MCF 10A (cell line): ENCODE measurements at regions not wholly inside any gene's neighbourhood (a gene's known extent, or its start where the extent isn't known, plus 50 kb on each side); places are given as distances from the start of the nearest gene placed in this dataset.

ENCODE experiments used
- BruUV-seq: library from RNA; stranded (reverse); fragments of 400-500 nt; replicated peaks from 2 replicates; lab custom pipeline; 2021; lab: Mats Ljungman, UMichigan
- CTCF ChIA-PET: fragments of 300-600 bp; sonication (Branson Sonifier 250); formaldehyde crosslinking; extraction: SDS; loops from one replicate; lab custom pipeline; 2021; ENCODE audit warnings: antibody characterized with exemption, inconsistent platforms; lab: Yijun Ruan, JAX
- POLR2A ChIA-PET: fragments of 300-600, 350-650 bp; sonication (Branson Sonifier 250); formaldehyde crosslinking; extraction: SDS; loops from one replicate; lab custom pipeline; 2020; ENCODE audit warnings: antibody characterized with exemption, inconsistent platforms; lab: Yijun Ruan, JAX
- DNase-seq: peaks from one replicate; pipeline ENCODE4 v3.0.0-alpha.2; 2018; ENCODE audit not compliant: unreplicated experiment
- H3K27ac Mint-ChIP-seq: one replicate; pipeline ENCODE4 v1.8.0; 2022; ENCODE audit warnings: mild to moderate bottlenecking, low read depth, mixed read lengths; ENCODE audit not compliant: unreplicated experiment
- H3K27me3 Mint-ChIP-seq: one replicate; pipeline ENCODE4 v1.8.0; 2022; ENCODE audit warnings: mixed read lengths; ENCODE audit not compliant: insufficient read depth, unreplicated experiment
- H3K36me3 Mint-ChIP-seq: one replicate; pipeline ENCODE4 v1.8.0; 2022; ENCODE audit warnings: mild to moderate bottlenecking, moderate library complexity, mixed read lengths; ENCODE audit not compliant: insufficient read depth, unreplicated experiment
- H3K4me1 Mint-ChIP-seq: one replicate; pipeline ENCODE4 v1.8.0; 2022; ENCODE audit warnings: mixed read lengths; ENCODE audit not compliant: insufficient read depth, unreplicated experiment
- H3K4me3 Mint-ChIP-seq: one replicate; pipeline ENCODE4 v1.8.0; 2022; ENCODE audit warnings: mild to moderate bottlenecking, moderate library complexity, mixed read lengths; ENCODE audit not compliant: unreplicated experiment
- H3K9me3 Mint-ChIP-seq: one replicate; pipeline ENCODE4 v1.8.0; 2022; ENCODE audit warnings: mixed read lengths; ENCODE audit not compliant: unreplicated experiment
- CTCF ChIP-seq: fragments of 200-600 bp; IDR thresholded peaks from one replicate; pipeline ENCODE4 v1.8.0; 2022; ENCODE audit warnings: antibody characterized with exemption, mild to moderate bottlenecking; ENCODE audit not compliant: unreplicated experiment
- intact Hi-C: fragments of 100-400 bp; cut with micrococcal nuclease; formaldehyde crosslinking; loops from 2 replicates; pipeline ENCODE4 v1.14.1; 2022

GRCh38 chr3:88440701-88441100 lies 290.9 kb downstream of the C3orf38 start:
- H3K4me3 Mint-ChIP-seq: no peak overlapping the region
- CTCF ChIA-PET: interaction anchor here (1.1 kb wide), 1 partner anchor 12 kb away, joined by 3 read pairs; no protein-coding TSS in a partner anchor
- no peaks in the 10 kb centered on the region for H3K27me3 Mint-ChIP-seq
- no TSS peak for BruUV-seq
- intact Hi-C loops: no loop called here
- no peak for DNase-seq
- H3K27ac Mint-ChIP-seq: no peak overlapping the region
- H3K4me1 Mint-ChIP-seq: peaks cover 5% of the 10 kb centered on the region
- H3K9me3 Mint-ChIP-seq: no peaks in the 10 kb centered on the region
- TF ChIP-seq CTCF: no peak
- no peaks in the 10 kb centered on the region for H3K36me3 Mint-ChIP-seq
- POLR2A ChIA-PET: no interaction called here

- ChIA-PET POLR2A (no interaction called here), CTCF (no interaction called here)
- H3K4me3 Mint-ChIP-seq: no peak overlapping the region
- peaks cover 5% of the 10 kb centered on the region for H3K4me1 Mint-ChIP-seq
- H3K9me3 Mint-ChIP-seq: no peaks in the 10 kb centered on the region
- H3K36me3 Mint-ChIP-seq: no peaks in the 10 kb centered on the region
- no peak for TF ChIP-seq CTCF
- H3K27me3 Mint-ChIP-seq: no peaks in the 10 kb centered on the region
- H3K27ac Mint-ChIP-seq: no peak overlapping the region
- intact Hi-C loops: no loop called here
- no peak for DNase-seq
- no TSS peak for BruUV-seq
These were observed 293.3 kb downstream of the C3orf38 start for GRCh38 chr3:88443066-88443465.

GRCh38 chr3:88444251-88444650 lies 294.5 kb downstream of the C3orf38 start:
- Mint-ChIP-seq H3K4me1 (peaks cover 5% of the 10 kb centered on the region), H3K4me3 (no peak overlapping the region)
- CTCF ChIA-PET: no interaction called here

GRCh38 chr3:88452228-88452627 lies 302.5 kb downstream of the C3orf38 start:
- intact Hi-C loops: no loop called here
- Mint-ChIP-seq H3K9me3 (peaks cover 9% of the 10 kb centered on the region), H3K27me3 (no peaks in the 10 kb centered on the region), H3K4me1 (no peaks in the 10 kb centered on the region), H3K36me3 (no peaks in the 10 kb centered on the region), H3K4me3 (no peak overlapping the region), H3K27ac (no peak overlapping the region)
- ChIA-PET POLR2A (no interaction called here), CTCF (no interaction called here)
- no peak for TF ChIP-seq CTCF
- BruUV-seq: no TSS peak
- DNase-seq: no peak

More at GRCh38 chr3:88444251-88444650, 294.5 kb downstream of the C3orf38 start:
- H3K27ac Mint-ChIP-seq: no peak overlapping the region
- BruUV-seq: no TSS peak
- no peaks in the 10 kb centered on the region for H3K36me3 Mint-ChIP-seq
- no peak for DNase-seq
- intact Hi-C loops: no loop called here
- POLR2A ChIA-PET: no interaction called here
- no peaks in the 10 kb centered on the region for H3K9me3 Mint-ChIP-seq
- no peak for TF ChIP-seq CTCF
- no peaks in the 10 kb centered on the region for H3K27me3 Mint-ChIP-seq
